ENCODE measurements at regions not wholly inside any gene's neighbourhood (a gene's known extent, or its start where the extent isn't known, plus 50 kb on each side); places are given as distances from the start of the nearest gene placed in this dataset.

DNA sequence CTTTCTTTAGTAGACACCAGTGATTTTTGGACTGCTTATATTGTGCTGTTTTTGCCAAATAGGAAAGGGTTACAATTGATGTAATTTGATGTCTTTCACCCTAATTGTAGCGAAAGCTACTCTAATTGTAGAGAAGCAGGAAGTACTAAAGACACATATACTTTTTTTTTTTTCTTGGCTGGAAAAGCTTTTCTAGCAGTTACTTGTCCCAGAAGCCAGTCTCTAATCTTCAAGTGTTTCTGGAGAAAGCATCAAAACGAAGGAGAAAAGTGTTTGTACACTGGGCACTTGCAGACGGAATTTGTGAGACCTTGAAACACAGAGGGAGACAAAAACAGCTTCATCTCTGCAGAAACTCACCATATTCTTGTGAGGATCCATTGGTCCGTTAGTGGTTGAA lies 616.5 kb upstream of the LCORL start:
- TF ChIP-seq POLR2A (IDR thresholded peaks at IDR 0.05; ENCODE audit: low read length) (no peak), GATA1 (IDR thresholded peaks at IDR 0.05; ENCODE audit: low read depth, low read length) (no peak)

Data from erythroblast (primary cell).